ENCODE measurements at regions not wholly inside any gene's neighbourhood (a gene's known extent, or its start where the extent isn't known, plus 50 kb on each side); places are given as distances from the start of the nearest gene placed in this dataset.

GRCh38 chr2:134109246-134109645, 144.6 kb upstream of the MGAT5 start:
- H3K9me3 ChIP-seq = peaks cover 10% of the 10 kb centered on the region
- no peak overlapping the region for H3K4me3 Mint-ChIP-seq (ENCODE audit: unreplicated experiment)
- no peaks in the 10 kb centered on the region for H3K36me3 ChIP-seq (ENCODE audit: control insufficient read depth, insufficient read depth, low read length)
- H3K36me3 Mint-ChIP-seq (ENCODE audit: insufficient read depth, unreplicated experiment) = no peaks in the 10 kb centered on the region
- no peak overlapping the region for H3K27ac Mint-ChIP-seq (ENCODE audit: unreplicated experiment)
- H3K4me3 ChIP-seq (ENCODE audit: low read depth, low read length) = no peak overlapping the region
- H3K4me1 ChIP-seq = no peaks in the 10 kb centered on the region
- intact Hi-C loops (cut with micrococcal nuclease; ENCODE audit: unreplicated experiment) = no loop called here
- POLR2A ChIA-PET = no interaction called here
- TF ChIP-seq, protein P1, sequence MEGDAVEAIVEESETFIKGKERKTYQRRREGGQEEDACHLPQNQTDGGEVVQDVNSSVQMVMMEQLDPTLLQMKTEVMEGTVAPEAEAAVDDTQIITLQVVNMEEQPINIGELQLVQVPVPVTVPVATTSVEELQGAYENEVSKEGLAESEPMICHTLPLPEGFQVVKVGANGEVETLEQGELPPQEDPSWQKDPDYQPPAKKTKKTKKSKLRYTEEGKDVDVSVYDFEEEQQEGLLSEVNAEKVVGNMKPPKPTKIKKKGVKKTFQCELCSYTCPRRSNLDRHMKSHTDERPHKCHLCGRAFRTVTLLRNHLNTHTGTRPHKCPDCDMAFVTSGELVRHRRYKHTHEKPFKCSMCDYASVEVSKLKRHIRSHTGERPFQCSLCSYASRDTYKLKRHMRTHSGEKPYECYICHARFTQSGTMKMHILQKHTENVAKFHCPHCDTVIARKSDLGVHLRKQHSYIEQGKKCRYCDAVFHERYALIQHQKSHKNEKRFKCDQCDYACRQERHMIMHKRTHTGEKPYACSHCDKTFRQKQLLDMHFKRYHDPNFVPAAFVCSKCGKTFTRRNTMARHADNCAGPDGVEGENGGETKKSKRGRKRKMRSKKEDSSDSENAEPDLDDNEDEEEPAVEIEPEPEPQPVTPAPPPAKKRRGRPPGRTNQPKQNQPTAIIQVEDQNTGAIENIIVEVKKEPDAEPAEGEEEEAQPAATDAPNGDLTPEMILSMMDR (IDR thresholded peaks at IDR 0.05; ENCODE audit: insufficient read depth in 1 of 2, low read depth in 1 of 2, low read length in 1 of 2, severe bottlenecking in 1 of 2, unreplicated experiment in 1 of 2) = no peak
- CTCF ChIA-PET = no interaction called here
- H3K4me1 Mint-ChIP-seq (ENCODE audit: low read depth, unreplicated experiment) = no peaks in the 10 kb centered on the region
- BruUV-seq (replicated peaks) = no TSS peak
- H3K27me3 ChIP-seq (replicated peaks; ENCODE audit: control insufficient read depth, insufficient read depth, low read length) = no peaks in the 10 kb centered on the region
- no peaks in the 10 kb centered on the region for H3K27me3 Mint-ChIP-seq (ENCODE audit: insufficient read depth, unreplicated experiment)
- no peak for DNase-seq
- peaks cover 21% of the 10 kb centered on the region for H3K9me3 Mint-ChIP-seq (ENCODE audit: unreplicated experiment)

DNA sequence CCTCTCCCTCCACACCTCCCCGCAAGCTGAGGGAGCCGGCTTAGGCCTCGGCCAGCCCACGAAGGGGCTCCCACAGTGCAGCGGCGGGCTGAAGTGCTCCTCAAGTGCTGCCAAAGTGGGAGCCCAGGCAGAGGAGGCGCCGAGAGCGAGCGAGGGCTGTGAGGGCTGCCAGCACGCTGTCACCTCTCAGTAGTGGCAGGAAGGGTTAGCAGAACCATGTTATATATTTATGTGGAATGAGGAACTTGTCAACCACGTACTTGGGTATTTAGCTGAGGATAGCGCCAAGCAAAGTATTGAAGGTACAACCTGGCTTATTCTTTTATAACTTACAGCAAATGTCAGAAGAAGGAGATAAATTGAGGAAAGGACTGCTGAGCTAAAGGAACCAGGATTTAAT, 144.1 kb upstream of the MGAT5 start:
- no TSS peak for BruUV-seq (replicated peaks)
- H3K4me1 Mint-ChIP-seq (ENCODE audit: low read depth, unreplicated experiment) = no peaks in the 10 kb centered on the region
- H3K27me3 ChIP-seq (replicated peaks; ENCODE audit: control insufficient read depth, insufficient read depth, low read length) = no peaks in the 10 kb centered on the region
- intact Hi-C loops (cut with micrococcal nuclease; ENCODE audit: unreplicated experiment) = no loop called here
- no peak for DNase-seq
- no peak overlapping the region for H3K4me3 ChIP-seq (ENCODE audit: low read depth, low read length)
- no peak overlapping the region for H3K27ac Mint-ChIP-seq (ENCODE audit: unreplicated experiment)
- no peaks in the 10 kb centered on the region for H3K4me1 ChIP-seq
- CTCF ChIA-PET = no interaction called here
- H3K4me3 Mint-ChIP-seq (ENCODE audit: unreplicated experiment) = no peak overlapping the region
- H3K36me3 ChIP-seq (ENCODE audit: control insufficient read depth, insufficient read depth, low read length) = no peaks in the 10 kb centered on the region
- no peaks in the 10 kb centered on the region for H3K27me3 Mint-ChIP-seq (ENCODE audit: insufficient read depth, unreplicated experiment)
- H3K36me3 Mint-ChIP-seq (ENCODE audit: insufficient read depth, unreplicated experiment) = no peaks in the 10 kb centered on the region
- TF ChIP-seq, protein P1 (IDR thresholded peaks at IDR 0.05; ENCODE audit: insufficient read depth in 1 of 2, low read depth in 1 of 2, low read length in 1 of 2, severe bottlenecking in 1 of 2, unreplicated experiment in 1 of 2) = no peak
- H3K9me3 ChIP-seq = peaks cover 10% of the 10 kb centered on the region
- POLR2A ChIA-PET = no interaction called here
- H3K9me3 Mint-ChIP-seq (ENCODE audit: unreplicated experiment) = peaks cover 21% of the 10 kb centered on the region

- peaks cover 21% of the 10 kb centered on the region for H3K9me3 Mint-ChIP-seq (ENCODE audit: unreplicated experiment)
- H3K4me3 Mint-ChIP-seq (ENCODE audit: unreplicated experiment) = no peak overlapping the region
- H3K36me3 Mint-ChIP-seq (ENCODE audit: insufficient read depth, unreplicated experiment) = no peaks in the 10 kb centered on the region
- no peak overlapping the region for H3K4me3 ChIP-seq (ENCODE audit: low read depth, low read length)
- no peaks in the 10 kb centered on the region for H3K4me1 ChIP-seq
- intact Hi-C loops (cut with micrococcal nuclease; ENCODE audit: unreplicated experiment) = no loop called here
- H3K27me3 Mint-ChIP-seq (ENCODE audit: insufficient read depth, unreplicated experiment) = no peaks in the 10 kb centered on the region
- H3K4me1 Mint-ChIP-seq (ENCODE audit: low read depth, unreplicated experiment) = no peaks in the 10 kb centered on the region
- BruUV-seq (replicated peaks) = no TSS peak
- H3K9me3 ChIP-seq = peaks cover 10% of the 10 kb centered on the region
- TF ChIP-seq, protein P1 (IDR thresholded peaks at IDR 0.05; ENCODE audit: insufficient read depth in 1 of 2, low read depth in 1 of 2, low read length in 1 of 2, severe bottlenecking in 1 of 2, unreplicated experiment in 1 of 2) = no peak
- H3K27ac Mint-ChIP-seq (ENCODE audit: unreplicated experiment) = no peak overlapping the region
- H3K36me3 ChIP-seq (ENCODE audit: control insufficient read depth, insufficient read depth, low read length) = no peaks in the 10 kb centered on the region
- no peak for DNase-seq
- CTCF ChIA-PET = no interaction called here
- no peaks in the 10 kb centered on the region for H3K27me3 ChIP-seq (replicated peaks; ENCODE audit: control insufficient read depth, insufficient read depth, low read length)
- POLR2A ChIA-PET = no interaction called here
Measured at GRCh38 chr2:134110532-134110931, 143.3 kb upstream of the MGAT5 start.
